Right atrium auricular region (tissue), 2 donors: ENCODE measurements at regions not wholly inside any gene's neighbourhood (a gene's known extent, or its start where the extent isn't known, plus 50 kb on each side); places are given as distances from the start of the nearest gene placed in this dataset.
"Not testable (repeated sequence)": the region's sequence is repeated elsewhere in the genome, so short reads cannot be mapped to it uniquely, and the experiment has no call there.

Source experiments
- DNase-seq: peaks from one replicate; pipeline ENCODE4 v3.0.0-alpha.2; 2019; ENCODE audit warnings: low spot score
- H3K27ac ChIP-seq, 2 donors: fragments of 200-600 bp; sonication (generic); 1 replicate in 1 of 2; 2 replicates in 1 of 2; pipeline ENCODE4 v1.5.1; 2016 to 2019
- H3K27me3 ChIP-seq, 2 donors: fragments of 200-600 bp; sonication (generic); one replicate each; pipeline versions ENCODE4 v1.5.1 to v1.6.0; 2017 to 2019
- H3K36me3 ChIP-seq: fragments of 200-600 bp; sonication (generic); one replicate; pipeline ENCODE4 v1.5.1; 2016
- H3K4me1 ChIP-seq, 2 donors: fragments of 200-600 bp; sonication (generic); one replicate each; pipeline versions ENCODE4 v1.5.1 to v1.6.0; 2017 to 2019
- H3K4me3 ChIP-seq, 2 donors: fragments of 200-600 bp; sonication (generic); 1 replicate in 1 of 2; 2 replicates in 1 of 2; pipeline ENCODE4 v1.5.1; 2017 to 2019; ENCODE audit warnings: mild to moderate bottlenecking in 1 of 2, moderate library complexity in 1 of 2
- H3K9me3 ChIP-seq, 2 donors: fragments of 200-600 bp; sonication (generic); one replicate each; pipeline ENCODE4 v1.5.1; 2019
- TF ChIP-seq, protein P1 (sequence below), 2 donors: fragments of 200-600 bp; sonication (generic); IDR thresholded peaks; one replicate each; pipeline ENCODE4 v1.5.1; 2019; ENCODE audit warnings: antibody characterized with exemption in 2 of 2

GRCh38 chr17:63082273-63082861 is 116.3 kb downstream of the TANC2 start:
- no peak overlapping the region for H3K27ac ChIP-seq
- no peak for DNase-seq
- H3K9me3 ChIP-seq: no peaks in the 10 kb centered on the region
- H3K4me1 ChIP-seq: no peaks in the 10 kb centered on the region
- TF ChIP-seq, protein P1, sequence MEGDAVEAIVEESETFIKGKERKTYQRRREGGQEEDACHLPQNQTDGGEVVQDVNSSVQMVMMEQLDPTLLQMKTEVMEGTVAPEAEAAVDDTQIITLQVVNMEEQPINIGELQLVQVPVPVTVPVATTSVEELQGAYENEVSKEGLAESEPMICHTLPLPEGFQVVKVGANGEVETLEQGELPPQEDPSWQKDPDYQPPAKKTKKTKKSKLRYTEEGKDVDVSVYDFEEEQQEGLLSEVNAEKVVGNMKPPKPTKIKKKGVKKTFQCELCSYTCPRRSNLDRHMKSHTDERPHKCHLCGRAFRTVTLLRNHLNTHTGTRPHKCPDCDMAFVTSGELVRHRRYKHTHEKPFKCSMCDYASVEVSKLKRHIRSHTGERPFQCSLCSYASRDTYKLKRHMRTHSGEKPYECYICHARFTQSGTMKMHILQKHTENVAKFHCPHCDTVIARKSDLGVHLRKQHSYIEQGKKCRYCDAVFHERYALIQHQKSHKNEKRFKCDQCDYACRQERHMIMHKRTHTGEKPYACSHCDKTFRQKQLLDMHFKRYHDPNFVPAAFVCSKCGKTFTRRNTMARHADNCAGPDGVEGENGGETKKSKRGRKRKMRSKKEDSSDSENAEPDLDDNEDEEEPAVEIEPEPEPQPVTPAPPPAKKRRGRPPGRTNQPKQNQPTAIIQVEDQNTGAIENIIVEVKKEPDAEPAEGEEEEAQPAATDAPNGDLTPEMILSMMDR (IDR thresholded peaks at IDR 0.05): peak in 1 of 2 donors; percentile 50
- H3K27me3 ChIP-seq: no peaks in the 10 kb centered on the region
- H3K4me3 ChIP-seq: no peak overlapping the region
- no peaks in the 10 kb centered on the region for H3K36me3 ChIP-seq

DNA sequence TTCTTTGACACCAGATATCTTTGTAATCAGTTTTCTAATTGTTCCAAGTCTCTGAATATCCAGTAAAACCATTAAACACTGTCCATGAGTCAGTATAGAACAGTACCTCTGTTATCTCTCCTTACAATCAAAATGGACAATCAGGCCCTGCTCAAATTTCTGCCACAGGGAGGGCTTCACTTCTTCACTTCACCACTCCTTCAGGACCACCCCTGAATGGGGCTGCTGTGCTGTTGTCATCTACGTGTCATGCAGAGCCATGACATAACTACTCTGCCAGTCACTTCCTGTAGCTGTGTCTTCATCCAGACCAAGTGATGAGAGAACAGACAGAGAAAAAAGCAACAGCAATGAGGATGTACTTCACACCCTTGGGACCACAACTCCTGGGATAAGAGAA is 116.9 kb downstream of the TANC2 start:
- TF ChIP-seq, protein P1 (IDR thresholded peaks at IDR 0.05): no peak
- Histone ChIP-seq H3K9me3 (no peaks in the 10 kb centered on the region), H3K27me3 (no peaks in the 10 kb centered on the region), H3K36me3 (no peaks in the 10 kb centered on the region), H3K27ac (no peak overlapping the region), H3K4me1 (no peaks in the 10 kb centered on the region), H3K4me3 (no peak overlapping the region)
- DNase-seq: no peak

DNA sequence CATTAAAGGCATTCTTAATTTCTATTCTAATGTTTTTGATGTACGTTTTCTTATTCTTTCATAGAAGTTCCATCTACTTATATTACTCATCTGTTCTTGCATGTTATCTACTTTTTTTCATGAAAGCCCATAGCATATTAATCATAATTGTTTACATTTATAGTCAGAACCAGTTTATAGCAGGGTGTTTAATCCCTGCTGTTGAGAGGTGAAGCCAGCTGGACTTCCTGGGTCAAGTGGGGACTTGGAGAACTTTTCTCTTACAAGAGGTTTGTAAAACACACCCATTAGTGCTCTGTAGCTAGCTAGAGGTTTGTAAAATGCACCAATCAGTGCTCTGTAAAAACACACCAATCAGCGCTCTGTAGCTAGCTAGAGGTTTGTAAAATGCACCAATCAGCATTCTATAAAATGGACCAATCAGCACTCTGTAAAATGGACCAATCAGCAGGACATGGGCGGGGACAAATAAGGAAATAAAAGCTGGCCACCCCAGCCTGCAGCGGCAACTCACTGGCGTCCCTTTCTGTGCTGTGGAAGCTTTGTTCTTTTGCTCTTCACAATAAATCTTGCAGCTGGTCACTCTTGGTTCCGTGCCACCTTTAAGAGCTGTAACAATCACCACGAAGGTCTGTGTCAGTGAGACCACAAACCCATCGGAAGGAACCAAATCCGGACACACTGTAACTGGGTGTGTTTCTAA is 120.6 kb downstream of the TANC2 start:
- Histone ChIP-seq H3K4me1 (no peaks in the 10 kb centered on the region), H3K27me3 (no peaks in the 10 kb centered on the region), H3K9me3 (no peaks in the 10 kb centered on the region), H3K36me3 (no peaks in the 10 kb centered on the region), H3K27ac (no peak overlapping the region), H3K4me3 (no peak overlapping the region)
- TF ChIP-seq, protein P1 (IDR thresholded peaks at IDR 0.05): no peak
- DNase-seq: no peak

DNA sequence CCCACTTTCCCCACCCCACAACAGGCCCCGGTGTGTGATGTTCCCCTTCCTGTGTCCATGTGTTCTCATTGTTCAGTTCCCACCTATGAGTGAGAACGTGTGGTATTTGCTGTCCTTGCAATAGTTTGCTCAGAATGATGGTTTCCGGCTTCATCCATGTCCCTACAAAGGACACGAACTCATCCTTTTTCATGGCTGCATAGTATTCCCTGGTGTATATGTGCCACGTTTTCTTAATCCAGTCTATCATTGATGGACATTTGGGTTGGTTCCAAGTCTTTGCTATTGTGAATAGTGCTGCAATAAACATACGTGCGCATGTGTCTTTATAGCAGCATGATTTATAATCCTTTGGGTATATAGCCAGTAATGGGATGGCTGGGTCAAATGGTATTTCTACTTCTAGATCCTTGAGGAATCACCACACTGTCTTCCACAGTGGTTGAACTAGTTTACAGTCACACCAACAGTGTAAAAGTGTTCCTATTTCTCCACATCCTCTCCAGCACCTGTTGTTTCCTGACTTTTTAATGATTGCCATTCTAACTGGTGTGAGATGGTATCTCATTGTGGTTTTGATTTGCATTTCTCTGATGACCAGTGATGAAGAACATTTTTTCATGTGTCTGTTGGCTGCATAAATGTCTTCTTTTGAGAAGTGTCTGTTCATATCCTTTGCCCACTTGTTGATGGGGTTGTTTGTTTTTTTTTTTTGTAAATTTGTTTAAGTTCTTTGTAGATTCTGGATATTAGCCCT is 124.5 kb downstream of the TANC2 start:
- H3K4me3 ChIP-seq, H3K27me3 ChIP-seq, H3K36me3 ChIP-seq, DNase-seq, H3K9me3 ChIP-seq, H3K27ac ChIP-seq, H3K4me1 ChIP-seq: not testable (repeated sequence)

DNA sequence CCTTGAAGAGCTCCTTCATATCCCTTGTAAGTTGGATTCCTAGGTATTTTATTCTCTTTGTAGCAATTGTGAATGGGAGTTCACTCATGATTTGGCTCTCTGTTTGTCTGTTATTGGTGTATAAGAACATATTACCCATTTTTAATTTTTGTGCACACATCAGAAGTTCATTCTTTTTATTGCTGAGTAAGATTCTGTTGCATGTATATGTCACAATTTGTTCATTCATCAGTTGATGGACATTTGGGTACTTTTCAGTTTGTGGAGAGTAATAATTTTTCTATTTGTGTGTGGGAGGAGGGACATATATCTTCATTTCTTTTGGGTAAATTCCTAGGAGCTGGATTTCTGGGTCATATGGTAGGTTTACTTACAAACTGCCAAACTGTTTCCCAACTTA is 125.9 kb downstream of the TANC2 start:
- not testable (repeated sequence) for H3K27ac ChIP-seq, H3K4me1 ChIP-seq, H3K4me3 ChIP-seq, H3K9me3 ChIP-seq, H3K36me3 ChIP-seq, DNase-seq, H3K27me3 ChIP-seq

- no peaks in the 10 kb centered on the region for H3K4me1 ChIP-seq
- H3K27me3 ChIP-seq: no peaks in the 10 kb centered on the region
- no peak overlapping the region for H3K4me3 ChIP-seq
- H3K27ac ChIP-seq: no peak overlapping the region
- no peak for DNase-seq
- H3K36me3 ChIP-seq: no peaks in the 10 kb centered on the region
- no peaks in the 10 kb centered on the region for H3K9me3 ChIP-seq
- TF ChIP-seq, protein P1 (IDR thresholded peaks at IDR 0.05): no peak
These were observed 128.6 kb downstream of the TANC2 start for GRCh38 chr17:63094631-63095030.
